ENCODE measurements at regions not wholly inside any gene's neighbourhood (a gene's known extent, or its start where the extent isn't known, plus 50 kb on each side); places are given as distances from the start of the nearest gene placed in this dataset.

DNA sequence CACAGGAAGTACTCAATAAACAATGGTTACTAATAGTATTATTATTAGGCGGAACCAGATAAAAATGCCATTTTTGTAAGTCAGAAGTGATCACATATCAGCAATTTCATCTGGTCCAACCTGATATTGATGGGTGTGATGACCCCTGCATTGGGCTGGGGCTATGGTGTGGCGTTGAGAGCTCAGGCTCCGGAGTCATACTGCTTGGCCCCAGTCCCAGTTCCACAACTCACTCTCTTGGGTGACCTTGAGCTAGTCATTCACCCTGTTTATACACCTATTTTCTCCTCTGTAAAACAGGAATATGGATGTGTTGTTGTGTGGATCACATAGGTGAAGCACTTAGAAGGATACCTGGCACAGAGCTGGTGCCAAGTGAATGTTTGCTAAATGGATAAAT is 229.4 kb upstream of the POU3F1 start:
- TF ChIP-seq SIN3A (IDR thresholded peaks at IDR 0.05; ENCODE audit: borderline replicate concordance, insufficient read depth, low read length) (no peak), POLR2AphosphoS5 (IDR thresholded peaks at IDR 0.05; ENCODE audit: low read depth, low read length) (no peak), TAF1 (IDR thresholded peaks at IDR 0.05; ENCODE audit: borderline replicate concordance, insufficient read depth, low read length) (no peak)
- TF ChIP-seq, protein P1, sequence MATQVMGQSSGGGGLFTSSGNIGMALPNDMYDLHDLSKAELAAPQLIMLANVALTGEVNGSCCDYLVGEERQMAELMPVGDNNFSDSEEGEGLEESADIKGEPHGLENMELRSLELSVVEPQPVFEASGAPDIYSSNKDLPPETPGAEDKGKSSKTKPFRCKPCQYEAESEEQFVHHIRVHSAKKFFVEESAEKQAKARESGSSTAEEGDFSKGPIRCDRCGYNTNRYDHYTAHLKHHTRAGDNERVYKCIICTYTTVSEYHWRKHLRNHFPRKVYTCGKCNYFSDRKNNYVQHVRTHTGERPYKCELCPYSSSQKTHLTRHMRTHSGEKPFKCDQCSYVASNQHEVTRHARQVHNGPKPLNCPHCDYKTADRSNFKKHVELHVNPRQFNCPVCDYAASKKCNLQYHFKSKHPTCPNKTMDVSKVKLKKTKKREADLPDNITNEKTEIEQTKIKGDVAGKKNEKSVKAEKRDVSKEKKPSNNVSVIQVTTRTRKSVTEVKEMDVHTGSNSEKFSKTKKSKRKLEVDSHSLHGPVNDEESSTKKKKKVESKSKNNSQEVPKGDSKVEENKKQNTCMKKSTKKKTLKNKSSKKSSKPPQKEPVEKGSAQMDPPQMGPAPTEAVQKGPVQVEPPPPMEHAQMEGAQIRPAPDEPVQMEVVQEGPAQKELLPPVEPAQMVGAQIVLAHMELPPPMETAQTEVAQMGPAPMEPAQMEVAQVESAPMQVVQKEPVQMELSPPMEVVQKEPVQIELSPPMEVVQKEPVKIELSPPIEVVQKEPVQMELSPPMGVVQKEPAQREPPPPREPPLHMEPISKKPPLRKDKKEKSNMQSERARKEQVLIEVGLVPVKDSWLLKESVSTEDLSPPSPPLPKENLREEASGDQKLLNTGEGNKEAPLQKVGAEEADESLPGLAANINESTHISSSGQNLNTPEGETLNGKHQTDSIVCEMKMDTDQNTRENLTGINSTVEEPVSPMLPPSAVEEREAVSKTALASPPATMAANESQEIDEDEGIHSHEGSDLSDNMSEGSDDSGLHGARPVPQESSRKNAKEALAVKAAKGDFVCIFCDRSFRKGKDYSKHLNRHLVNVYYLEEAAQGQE (IDR thresholded peaks at IDR 0.05; ENCODE audit: insufficient read depth in 1 of 2, low read depth in 2 of 2, low read length in 2 of 2), result no peak

All from PFSK-1 (cell line).